DND-41 (cell line): ENCODE measurements at regions not wholly inside any gene's neighbourhood (a gene's known extent, or its start where the extent isn't known, plus 50 kb on each side); places are given as distances from the start of the nearest gene placed in this dataset.

Source experiments
- ATAC-seq: fragments of 200-7000 bp; cut with Tn5 transposase; 3 replicates; pipeline ENCODE4 v1.9.1; 2021; ENCODE audit warnings: low read depth; ENCODE audit not compliant: insufficient read depth
- DNase-seq: peaks from one replicate; pipeline ENCODE4 v3.0.0-alpha.2; 2020
- H2AFZ ChIP-seq: 2 replicates; pipeline ENCODE4 v1.6.0; 2012; ENCODE audit warnings: low read depth, low read length
- H3K27ac ChIP-seq: 2 replicates; pipeline ENCODE4 v1.5.1; 2012; ENCODE audit warnings: low read length, inconsistent platforms
- H3K27me3 ChIP-seq: fragments of 200-600 bp; sonication (generic); 2 replicates; pipeline ENCODE4 v1.6.0; 2012; ENCODE audit warnings: low read length, mild to moderate bottlenecking, inconsistent platforms; ENCODE audit not compliant: insufficient read depth, poor library complexity
- H3K36me3 ChIP-seq: 2 replicates; pipeline ENCODE4 v1.5.1; 2012; ENCODE audit warnings: low read length, inconsistent platforms; ENCODE audit not compliant: insufficient read depth
- H3K4me1 ChIP-seq: 2 replicates; pipeline ENCODE4 v1.5.1; 2012; ENCODE audit warnings: mild to moderate bottlenecking, low read length; ENCODE audit not compliant: insufficient read depth
- H3K4me2 ChIP-seq: 2 replicates; pipeline ENCODE4 v1.6.0; 2012; ENCODE audit warnings: mild to moderate bottlenecking, moderate library complexity, low read length, inconsistent platforms; ENCODE audit not compliant: insufficient read depth
- H3K4me3 ChIP-seq, 2 experiments: fragments of 200-600 bp in 1 of 2; shearing (Covaris generic) in 1 of 2; 2 replicates each; pipeline ENCODE4 v1.5.1; 2012 to 2016; ENCODE audit warnings: inconsistent platforms in 2 of 2, low read length in 2 of 2, mild to moderate bottlenecking in 2 of 2, low read depth in 1 of 2, moderate library complexity in 1 of 2
- H3K79me2 ChIP-seq: 2 replicates; pipeline ENCODE4 v1.6.0; 2012; ENCODE audit warnings: low read length, inconsistent platforms; ENCODE audit not compliant: insufficient read depth
- H3K9ac ChIP-seq: 2 replicates; pipeline ENCODE4 v1.6.0; 2012; ENCODE audit warnings: low read depth, mild to moderate bottlenecking, inconsistent platforms, low read length, moderate library complexity
- H3K9me3 ChIP-seq: 2 replicates; pipeline ENCODE4 v1.5.1; 2012; ENCODE audit warnings: low read length, moderate library complexity, mild to moderate bottlenecking, inconsistent platforms; ENCODE audit not compliant: insufficient read depth, severe bottlenecking
- H4K20me1 ChIP-seq: 2 replicates; pipeline ENCODE4 v1.6.0; 2012; ENCODE audit warnings: low read length; ENCODE audit not compliant: insufficient read depth
- EZH2 ChIP-seq: IDR thresholded peaks from 3 replicates; pipeline ENCODE4 v1.6.1; 2012; ENCODE audit warnings: borderline replicate concordance, low read depth, mild to moderate bottlenecking, moderate library complexity, low read length, inconsistent platforms; ENCODE audit not compliant: severe bottlenecking
- TF ChIP-seq, protein P1 (sequence below): IDR thresholded peaks from 2 replicates; pipeline ENCODE4 v1.5.1; 2012; ENCODE audit warnings: borderline replicate concordance, low read length, moderate library complexity, mild to moderate bottlenecking; ENCODE audit not compliant: poor library complexity, severe bottlenecking; ENCODE audit errors: extremely low read depth

DNA sequence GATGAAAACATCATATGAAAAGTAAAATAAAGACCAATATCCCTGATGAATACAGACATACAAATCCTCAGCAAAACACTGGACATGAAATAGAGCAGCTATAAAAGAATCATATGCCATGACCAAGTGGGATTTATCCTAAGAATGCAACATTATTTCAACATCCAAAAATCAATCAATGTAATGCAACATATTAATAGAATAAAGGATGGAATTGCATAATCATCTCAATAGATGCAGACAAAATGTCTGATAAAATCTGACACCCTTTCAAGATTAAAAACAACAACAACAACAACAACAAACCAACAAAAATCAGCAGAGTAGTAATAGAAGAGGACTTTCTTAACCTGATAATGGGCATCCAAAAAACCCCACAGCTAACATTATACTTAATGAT lies 63.8 kb upstream of the IL1R1 start:
- Histone ChIP-seq H3K9ac (no peak overlapping the region), H3K79me2 (no peaks in the 10 kb centered on the region), H3K27me3 (no peaks in the 10 kb centered on the region), H3K9me3 (no peaks in the 10 kb centered on the region), H3K4me1 (peaks cover 17% of the 10 kb centered on the region), H3K4me2 (no peak overlapping the region), H3K4me3 (no peak overlapping the region), H2AFZ (no peak overlapping the region), H3K27ac (no peak overlapping the region), H3K36me3 (no peaks in the 10 kb centered on the region), H4K20me1 (no peaks in the 10 kb centered on the region)
- ATAC-seq (no peak), DNase-seq (no peak)
- TF ChIP-seq, protein P1, sequence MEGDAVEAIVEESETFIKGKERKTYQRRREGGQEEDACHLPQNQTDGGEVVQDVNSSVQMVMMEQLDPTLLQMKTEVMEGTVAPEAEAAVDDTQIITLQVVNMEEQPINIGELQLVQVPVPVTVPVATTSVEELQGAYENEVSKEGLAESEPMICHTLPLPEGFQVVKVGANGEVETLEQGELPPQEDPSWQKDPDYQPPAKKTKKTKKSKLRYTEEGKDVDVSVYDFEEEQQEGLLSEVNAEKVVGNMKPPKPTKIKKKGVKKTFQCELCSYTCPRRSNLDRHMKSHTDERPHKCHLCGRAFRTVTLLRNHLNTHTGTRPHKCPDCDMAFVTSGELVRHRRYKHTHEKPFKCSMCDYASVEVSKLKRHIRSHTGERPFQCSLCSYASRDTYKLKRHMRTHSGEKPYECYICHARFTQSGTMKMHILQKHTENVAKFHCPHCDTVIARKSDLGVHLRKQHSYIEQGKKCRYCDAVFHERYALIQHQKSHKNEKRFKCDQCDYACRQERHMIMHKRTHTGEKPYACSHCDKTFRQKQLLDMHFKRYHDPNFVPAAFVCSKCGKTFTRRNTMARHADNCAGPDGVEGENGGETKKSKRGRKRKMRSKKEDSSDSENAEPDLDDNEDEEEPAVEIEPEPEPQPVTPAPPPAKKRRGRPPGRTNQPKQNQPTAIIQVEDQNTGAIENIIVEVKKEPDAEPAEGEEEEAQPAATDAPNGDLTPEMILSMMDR: no peak
- no peak for TF ChIP-seq EZH2

DNA sequence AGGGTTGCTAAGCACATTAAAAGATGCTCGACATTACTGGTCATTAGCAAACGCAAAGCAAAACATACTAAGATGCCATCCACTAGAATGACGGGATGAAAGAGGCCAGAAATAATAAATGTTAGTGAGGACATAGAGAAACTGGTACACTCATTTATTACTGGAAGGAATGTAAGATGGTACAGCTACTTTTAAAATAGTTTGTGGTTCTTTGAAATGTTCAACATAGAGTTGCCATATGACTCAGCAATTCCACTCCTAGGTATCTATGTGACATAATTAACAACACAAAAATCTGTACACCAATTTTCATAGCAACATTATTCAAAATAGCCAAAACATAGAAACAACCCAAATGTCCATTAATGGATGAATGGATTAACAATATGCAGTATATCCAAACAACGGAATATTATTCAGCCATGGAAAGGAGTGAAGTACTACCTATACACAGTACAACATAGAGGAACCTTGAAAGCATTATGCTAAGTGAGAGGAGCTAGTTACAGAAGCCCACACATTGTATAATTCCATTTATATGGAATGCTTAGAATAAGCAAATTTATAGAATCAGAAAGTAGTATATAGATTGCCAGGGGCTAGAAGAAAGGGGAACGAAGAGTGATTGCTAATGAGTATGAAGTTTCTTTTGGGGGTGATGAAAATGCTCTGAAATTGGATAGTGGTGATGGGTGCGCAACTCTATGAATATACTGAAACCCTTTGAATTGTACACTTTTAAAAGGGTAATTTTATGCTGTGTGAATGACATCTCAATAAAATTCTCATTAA lies 61.9 kb upstream of the IL1R1 start:
- Histone ChIP-seq H3K27me3 (no peaks in the 10 kb centered on the region), H3K36me3 (no peaks in the 10 kb centered on the region), H2AFZ (no peak overlapping the region), H4K20me1 (no peaks in the 10 kb centered on the region), H3K9me3 (no peaks in the 10 kb centered on the region), H3K9ac (no peak overlapping the region), H3K79me2 (no peaks in the 10 kb centered on the region), H3K4me2 (no peak overlapping the region), H3K27ac (no peak overlapping the region), H3K4me3 (no peak overlapping the region), H3K4me1 (peaks cover 17% of the 10 kb centered on the region)
- DNase-seq (no peak), ATAC-seq (no peak)
- TF ChIP-seq EZH2: no peak
- TF ChIP-seq, protein P1: no peak

GRCh38 chr2:102081243-102081522 lies 61.4 kb upstream of the IL1R1 start:
- H3K4me1 ChIP-seq: peaks cover 17% of the 10 kb centered on the region
- H2AFZ ChIP-seq: no peak overlapping the region
- no peak overlapping the region for H3K27ac ChIP-seq
- no peaks in the 10 kb centered on the region for H4K20me1 ChIP-seq
- no peaks in the 10 kb centered on the region for H3K79me2 ChIP-seq
- no peak for TF ChIP-seq EZH2
- TF ChIP-seq, protein P1: no peak
- H3K4me2 ChIP-seq: no peak overlapping the region
- DNase-seq (no peak), ATAC-seq (no peak)
- H3K9me3 ChIP-seq: no peaks in the 10 kb centered on the region
- H3K27me3 ChIP-seq: no peaks in the 10 kb centered on the region
- H3K36me3 ChIP-seq: no peaks in the 10 kb centered on the region
- no peak overlapping the region for H3K4me3 ChIP-seq
- H3K9ac ChIP-seq: no peak overlapping the region
